SH-SY5Y (cell line): ENCODE measurements at regions not wholly inside any gene's neighbourhood (a gene's known extent, or its start where the extent isn't known, plus 50 kb on each side); places are given as distances from the start of the nearest gene placed in this dataset.

Experiments used
- GATA2 ChIP-seq: IDR thresholded peaks from 2 replicates; pipeline ENCODE4 v1.6.1; 2011; ENCODE audit warnings: mild to moderate bottlenecking, low read depth, low read length
- GATA3 ChIP-seq: IDR thresholded peaks from 2 replicates; pipeline ENCODE4 v1.6.1; 2011; ENCODE audit warnings: low read depth, mild to moderate bottlenecking, low read length, moderate library complexity

DNA sequence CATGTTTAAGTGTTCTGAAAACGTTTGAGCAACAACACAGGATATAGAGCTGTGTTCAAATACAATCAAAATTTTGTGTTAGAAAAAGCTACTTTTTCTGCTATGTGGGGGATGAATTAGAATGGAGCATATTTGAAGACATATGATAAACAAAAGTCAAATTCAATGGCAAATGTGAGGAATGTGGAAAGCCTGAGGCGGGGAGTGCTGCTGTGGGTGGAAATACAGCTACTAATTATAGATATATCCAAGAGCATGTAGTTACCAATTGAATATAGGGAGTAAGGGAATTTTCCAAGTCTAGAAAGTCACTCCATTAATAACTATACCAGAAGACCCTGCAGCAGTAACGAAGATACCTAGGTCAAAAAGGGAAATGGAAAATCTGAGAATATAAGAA lies 2370.4 kb upstream of the TENM3 start:
- TF ChIP-seq GATA2 (no peak), GATA3 (no peak)
